ENCODE measurements at regions not wholly inside any gene's neighbourhood (a gene's known extent, or its start where the extent isn't known, plus 50 kb on each side); places are given as distances from the start of the nearest gene placed in this dataset.

DNA sequence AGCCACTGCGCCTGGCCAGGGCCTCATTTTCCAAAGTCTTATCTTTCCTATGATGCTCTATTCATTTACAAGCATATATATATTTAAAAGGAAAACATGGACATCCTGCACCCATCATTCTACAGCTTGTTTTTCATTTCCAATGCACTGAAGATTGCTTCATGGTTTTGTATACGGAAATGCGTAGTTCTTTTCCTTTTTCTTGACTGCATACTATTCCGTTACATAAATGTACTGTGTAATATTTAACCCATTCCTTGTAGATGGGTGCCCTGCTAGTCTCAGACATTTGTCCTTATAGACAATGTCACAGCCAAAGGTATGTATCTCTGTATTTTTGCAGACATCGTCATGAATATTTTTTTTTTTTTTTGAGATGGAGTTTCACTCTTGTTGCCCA is 257.0 kb downstream of the ASMT start:
- ChIA-PET CTCF (no interaction called here), SMC1A (ENCODE audit: uncharacterized antibody, unreplicated experiment) (no interaction called here), POLR2A (no interaction called here), RAD21 (ENCODE audit: unreplicated experiment) (no interaction called here)
- H3K27ac ChIP-seq (ENCODE audit: control insufficient read depth, insufficient read depth), result no peak overlapping the region
- intact Hi-C loops (cut with micrococcal nuclease; ENCODE audit: unreplicated experiment), result no loop called here
- DNase-seq (ENCODE audit: low read depth, low spot score) (no peak), FAIRE-seq (no peak), ATAC-seq (no peak)
- no peaks in the 10 kb centered on the region for H3K4me1 ChIP-seq (ENCODE audit: control insufficient read depth, insufficient read depth, low read length)
- H4K20me1 ChIP-seq (ENCODE audit: control insufficient read depth, insufficient read depth), result no peaks in the 10 kb centered on the region
- H3K36me3 ChIP-seq (ENCODE audit: control insufficient read depth in 2 of 2, insufficient read depth in 2 of 2, low read length in 1 of 2), result no peaks in the 10 kb centered on the region
- no peak overlapping the region for H3K4me3 ChIP-seq
- no peaks in the 10 kb centered on the region for H3K27me3 ChIP-seq (replicated peaks in 1 of 2; ENCODE audit: control insufficient read depth in 2 of 2, insufficient read depth in 2 of 2, low read length in 1 of 2)
- no peaks in the 10 kb centered on the region; the same call in 1 of the 3 replicates for H3K9me3 ChIP-seq (replicated peaks; ENCODE audit: control insufficient read depth, insufficient read depth, low read length)
- H3K9ac ChIP-seq (ENCODE audit: control insufficient read depth, insufficient read depth, low read length), result no peak overlapping the region
- in situ Hi-C loops (cut with MboI), result no loop called here
- WGBS (ENCODE audit: insufficient coverage, insufficient replicate concordance, low lambda C conversion rate, missing lambda C conversion rate), result 85% methylated on average over 5 of the region's 5 CpGs
- no peak overlapping the region for H3K4me2 ChIP-seq (ENCODE audit: control insufficient read depth, insufficient read depth)
- BruUV-seq (replicated peaks), result no TSS peak
- no peak for TF ChIP-seq MTA2 (IDR thresholded peaks at IDR 0.05; ENCODE audit: low read depth)
- no peak for TF ChIP-seq ZNF384 (IDR thresholded peaks at IDR 0.05; ENCODE audit: borderline replicate concordance, low read depth, low read length)
- TF ChIP-seq SREBF1 (IDR thresholded peaks at IDR 0.05; ENCODE audit: low read length), result no peak
- no peak for TF ChIP-seq JUNB (IDR thresholded peaks at IDR 0.05)
- TF ChIP-seq SMAD1 (IDR thresholded peaks at IDR 0.05; ENCODE audit: low read depth, partially characterized antibody), result no peak
- TF ChIP-seq NFIC (IDR thresholded peaks at IDR 0.05; ENCODE audit: low read depth, low read length), result no peak
- no peak for TF ChIP-seq RFX5 (IDR thresholded peaks at IDR 0.05; ENCODE audit: low read depth, low read length)
- H2AFZ ChIP-seq (ENCODE audit: control insufficient read depth, low read depth, low read length), result no peak overlapping the region
- no peaks in the 10 kb centered on the region for H3K79me2 ChIP-seq (ENCODE audit: control insufficient read depth, insufficient read depth, low read length)

DNA sequence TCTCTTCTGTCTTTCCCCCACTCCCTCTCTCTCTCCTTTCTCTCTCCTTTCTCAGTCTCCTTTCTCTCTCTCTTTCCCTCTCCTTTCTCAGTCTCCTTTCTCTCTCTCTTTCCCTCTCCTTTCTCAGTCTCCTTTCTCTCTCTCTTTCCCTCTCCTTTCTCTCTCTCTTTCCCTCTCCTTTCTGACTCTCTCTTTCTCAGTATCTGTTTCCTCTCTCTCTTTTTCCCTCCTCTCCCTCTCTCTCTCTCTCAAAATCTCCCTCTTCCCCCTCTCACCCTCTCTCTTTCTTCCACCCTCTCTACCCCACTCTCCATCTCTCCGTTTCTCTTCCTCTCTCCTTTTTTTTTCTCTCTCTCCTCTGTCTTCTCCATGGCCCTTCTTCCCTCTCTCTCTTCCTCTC is 258.8 kb downstream of the ASMT start:
- ATAC-seq, result no peak
- BruUV-seq (replicated peaks), result no TSS peak
- no peak overlapping the region for H2AFZ ChIP-seq (ENCODE audit: control insufficient read depth, low read depth, low read length)
- WGBS (ENCODE audit: insufficient coverage, insufficient replicate concordance, low lambda C conversion rate, missing lambda C conversion rate), result 38% methylated on average over 1 of the region's 1 CpG
- ChIA-PET RAD21 (ENCODE audit: unreplicated experiment) (no interaction called here), SMC1A (ENCODE audit: uncharacterized antibody, unreplicated experiment) (no interaction called here), CTCF (no interaction called here), POLR2A (no interaction called here)
- no peak overlapping the region for H3K9ac ChIP-seq (ENCODE audit: control insufficient read depth, insufficient read depth, low read length)
- in situ Hi-C loops (cut with MboI) (no loop called here), intact Hi-C loops (cut with micrococcal nuclease; ENCODE audit: unreplicated experiment) (no loop called here)
- H3K27me3 ChIP-seq (replicated peaks in 1 of 2; ENCODE audit: control insufficient read depth in 2 of 2, insufficient read depth in 2 of 2, low read length in 1 of 2), result no peaks in the 10 kb centered on the region
- no peak overlapping the region for H3K4me2 ChIP-seq (ENCODE audit: control insufficient read depth, insufficient read depth)
- H3K4me3 ChIP-seq, result no peak overlapping the region
- H4K20me1 ChIP-seq (ENCODE audit: control insufficient read depth, insufficient read depth), result no peaks in the 10 kb centered on the region
- no peaks in the 10 kb centered on the region for H3K4me1 ChIP-seq (ENCODE audit: control insufficient read depth, insufficient read depth, low read length)
- FAIRE-seq, result no peak
- no peak for DNase-seq (ENCODE audit: low read depth, low spot score)
- no peak overlapping the region for H3K27ac ChIP-seq (ENCODE audit: control insufficient read depth, insufficient read depth)
- no peaks in the 10 kb centered on the region for H3K36me3 ChIP-seq (ENCODE audit: control insufficient read depth in 2 of 2, insufficient read depth in 2 of 2, low read length in 1 of 2)
- TF ChIP-seq SMARCA5 (IDR thresholded peaks at IDR 0.05), result no peak
- TF ChIP-seq TBL1XR1 (IDR thresholded peaks at IDR 0.05; ENCODE audit: low read depth, low read length), result no peak
- TF ChIP-seq PML (IDR thresholded peaks at IDR 0.05; ENCODE audit: low read length), result no peak
- no peak for TF ChIP-seq GATAD2B (conservative IDR thresholded peaks at IDR 0.05; ENCODE audit: low read depth)
- H3K79me2 ChIP-seq (ENCODE audit: control insufficient read depth, insufficient read depth, low read length), result no peaks in the 10 kb centered on the region
- H3K9me3 ChIP-seq (replicated peaks; ENCODE audit: control insufficient read depth, insufficient read depth, low read length), result no peaks in the 10 kb centered on the region; the same call in 1 of the 3 replicates
